Effector CD8-positive, alpha-beta T cell (primary cell): ENCODE measurements at regions not wholly inside any gene's neighbourhood (a gene's known extent, or its start where the extent isn't known, plus 50 kb on each side); places are given as distances from the start of the nearest gene placed in this dataset.
"Not testable (repeated sequence)": the region's sequence is repeated elsewhere in the genome, so short reads cannot be mapped to it uniquely, and the experiment has no call there.

Experiments
- DNase-seq: peaks from one replicate; lab custom pipeline; 2025; lab: John Stamatoyannopoulos, UW

- no peak for DNase-seq
Observed at GRCh38 chr9:19876569-19877316, 87.9 kb upstream of the SLC24A2 start.

GRCh38 chr9:19875291-19875920, 86.6 kb upstream of the SLC24A2 start:
- no peak for DNase-seq

GRCh38 chr9:19873188-19873587, 84.4 kb upstream of the SLC24A2 start:
- DNase-seq = not testable (repeated sequence)

- DNase-seq = no peak
Observed at GRCh38 chr9:19870988-19871387, 82.2 kb upstream of the SLC24A2 start.

- DNase-seq = no peak
Observed at GRCh38 chr9:19840953-19841352, 52.1 kb upstream of the SLC24A2 start.
